ENCODE measurements at regions not wholly inside any gene's neighbourhood (a gene's known extent, or its start where the extent isn't known, plus 50 kb on each side); places are given as distances from the start of the nearest gene placed in this dataset.

DNA sequence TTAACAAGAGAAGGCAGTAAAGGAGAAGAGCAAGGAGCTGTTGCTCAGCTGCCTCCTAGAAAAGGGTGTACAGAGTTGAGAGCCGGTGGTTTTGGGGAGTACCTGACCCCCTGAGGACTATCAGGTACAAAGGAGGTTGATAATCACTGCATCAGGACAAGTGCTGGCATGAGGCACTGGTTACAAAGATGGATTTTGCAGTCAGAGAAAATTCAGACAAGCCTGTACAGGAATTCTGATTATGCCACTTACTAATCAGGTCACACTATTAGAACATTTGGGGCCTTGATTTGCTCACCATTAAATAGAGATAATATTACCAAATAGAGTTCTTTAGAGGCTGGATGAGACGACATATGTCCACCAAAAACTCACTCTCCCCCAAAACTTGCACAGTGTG lies 450.9 kb upstream of the TMPO start:
- no peak for DNase-seq

- DNase-seq: no peak
Measured at GRCh38 chr12:98067795-98068194, 447.6 kb upstream of the TMPO start.

GRCh38 chr12:98073610-98074009 lies 441.8 kb upstream of the TMPO start:
- no peak for DNase-seq

- DNase-seq: no peak
Measured at GRCh38 chr12:98074286-98074685, 441.1 kb upstream of the TMPO start.

GRCh38 chr12:98084391-98084790 lies 431.0 kb upstream of the TMPO start:
- DNase-seq: no peak

DNA sequence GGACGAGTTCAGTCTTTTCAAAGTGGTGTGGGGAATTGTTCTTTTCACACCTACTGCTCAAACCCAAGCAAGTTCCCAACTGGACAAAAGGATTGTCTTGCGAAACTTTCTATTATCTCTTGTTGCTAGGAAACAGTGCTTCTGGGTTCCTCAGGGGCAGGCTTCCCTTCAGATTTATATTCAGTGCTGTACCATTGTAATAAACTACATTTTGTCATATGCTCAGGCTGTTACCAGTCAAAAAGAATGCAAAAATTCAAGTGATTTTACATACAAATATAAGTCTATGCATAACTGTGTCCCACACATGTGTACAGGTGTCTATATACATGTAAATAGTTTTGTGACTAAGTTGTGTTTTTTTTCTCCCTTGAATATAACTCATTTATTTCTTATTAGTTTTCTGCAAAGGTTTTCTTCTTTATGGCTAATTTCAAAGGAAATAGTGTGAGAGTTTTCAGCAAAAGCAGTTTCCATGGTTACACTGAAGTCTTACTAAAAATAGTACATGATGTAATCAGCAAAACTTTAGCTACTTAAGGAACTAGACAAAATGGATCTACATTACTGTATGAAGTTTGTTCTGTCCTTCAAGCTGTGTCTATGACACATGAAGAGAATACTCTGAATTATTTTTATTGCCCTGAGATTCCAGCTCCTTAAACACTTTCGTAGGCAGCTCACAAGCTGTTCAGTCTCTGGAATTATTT lies 430.2 kb upstream of the TMPO start:
- peak in 1 of 2 experiments; percentile 5 for DNase-seq

DNA sequence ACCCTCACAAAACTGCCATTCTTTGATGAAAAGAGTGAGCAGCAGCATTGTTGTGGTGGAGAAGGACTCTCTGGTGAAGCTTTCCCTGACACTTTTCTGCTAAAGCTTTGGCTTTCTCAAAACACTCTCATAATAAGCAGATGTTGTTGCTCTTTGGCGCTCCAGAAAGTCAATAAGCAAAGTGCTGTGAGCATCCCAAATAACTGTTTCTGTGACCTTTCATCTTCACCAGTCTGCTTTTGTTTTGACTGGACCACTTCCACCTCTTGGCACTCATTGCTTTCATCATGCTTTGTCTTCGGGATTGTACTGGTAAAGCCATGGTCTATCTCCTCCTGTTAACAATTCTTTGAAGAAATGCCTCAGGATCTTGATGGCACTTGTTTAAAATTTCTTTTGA lies 424.7 kb upstream of the TMPO start:
- DNase-seq: peak in 1 of 2 experiments; percentile 54

GRCh38 chr12:98096436-98096835 lies 419.0 kb upstream of the TMPO start:
- no peak for DNase-seq

DNA sequence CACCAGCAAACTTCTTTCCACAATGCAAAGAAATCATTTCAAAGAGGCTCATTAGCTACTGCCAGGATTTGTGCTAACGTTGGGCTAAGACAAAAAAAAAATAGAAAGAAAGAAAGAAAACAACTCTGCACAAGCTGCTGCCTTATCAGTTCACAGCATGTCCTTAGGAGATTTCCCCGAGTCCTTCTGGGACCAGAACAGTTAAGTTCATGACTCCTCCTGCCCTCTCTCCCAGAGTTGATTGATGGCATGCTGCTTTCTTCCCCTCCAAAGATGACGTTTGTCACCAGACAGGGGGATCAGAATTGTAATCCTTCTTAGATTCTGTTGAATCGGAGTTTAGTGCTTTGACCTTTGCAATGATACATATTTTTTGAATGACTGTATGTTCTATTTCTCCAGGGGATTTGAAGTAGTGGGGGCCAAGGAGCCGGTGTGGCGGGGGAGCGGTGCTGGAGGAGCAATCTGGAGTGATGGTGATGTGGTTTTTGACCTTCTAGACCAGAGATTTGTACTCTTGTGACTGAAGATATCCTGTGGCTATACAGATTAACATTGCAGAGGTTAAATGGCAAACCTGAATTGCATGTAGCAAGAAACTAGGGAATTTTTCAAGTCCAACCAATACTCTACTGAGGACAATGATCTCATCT lies 409.2 kb upstream of the TMPO start:
- DNase-seq: no peak

DNA sequence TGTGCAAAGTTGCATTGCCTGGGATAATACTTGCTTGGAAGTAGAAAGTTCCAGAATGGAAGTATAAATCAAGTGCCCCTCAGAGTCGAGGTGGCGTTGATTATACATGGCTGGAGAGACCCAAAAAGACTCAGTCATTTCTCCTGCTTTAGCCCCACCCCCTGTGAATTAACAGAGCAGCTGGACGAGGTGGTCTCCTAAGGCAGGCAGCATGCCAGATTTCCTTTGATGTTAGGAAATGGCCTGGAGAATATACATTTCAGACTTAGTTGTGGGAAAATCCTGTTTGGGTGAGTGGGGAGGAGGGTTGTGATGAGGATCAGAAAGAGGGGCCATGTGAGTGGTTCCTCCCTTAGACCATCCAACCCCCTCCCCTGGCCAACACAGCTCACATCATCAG lies 406.1 kb upstream of the TMPO start:
- peak in 1 of 2 experiments; percentile 54 for DNase-seq

- peak; percentile 20 to 89 for DNase-seq
Measured at GRCh38 chr12:98110536-98110935, 404.9 kb upstream of the TMPO start.

DNA sequence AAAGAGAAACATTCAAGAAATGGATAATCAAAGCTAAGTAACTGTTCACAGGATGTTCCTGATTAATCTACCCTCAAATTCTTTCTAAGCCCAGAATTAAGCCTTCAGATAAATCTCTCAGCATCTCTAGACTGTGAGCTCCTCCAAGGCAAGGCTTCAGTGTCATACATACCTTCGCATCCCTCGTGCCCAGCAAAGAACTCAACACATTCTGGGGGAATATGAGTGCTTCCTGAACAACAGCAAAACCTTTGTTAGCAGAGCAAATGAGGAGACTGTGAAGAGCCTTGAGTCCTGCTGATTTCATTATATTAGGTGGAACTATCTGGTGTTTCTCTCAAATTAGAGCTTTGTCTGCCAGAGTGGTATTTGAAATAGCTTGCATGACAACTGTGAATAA lies 401.8 kb upstream of the TMPO start:
- no peak for DNase-seq

GRCh38 chr12:98121963-98122362 lies 393.4 kb upstream of the TMPO start:
- DNase-seq: no peak

GRCh38 chr12:98123021-98123461 lies 392.3 kb upstream of the TMPO start:
- DNase-seq: no peak

- DNase-seq: no peak
Measured at GRCh38 chr12:98126637-98127335, 388.6 kb upstream of the TMPO start.

- no peak for DNase-seq
Measured at GRCh38 chr12:98127336-98127679, 388.1 kb upstream of the TMPO start.

GRCh38 chr12:98127854-98128253 lies 387.5 kb upstream of the TMPO start:
- DNase-seq: no peak

DNA sequence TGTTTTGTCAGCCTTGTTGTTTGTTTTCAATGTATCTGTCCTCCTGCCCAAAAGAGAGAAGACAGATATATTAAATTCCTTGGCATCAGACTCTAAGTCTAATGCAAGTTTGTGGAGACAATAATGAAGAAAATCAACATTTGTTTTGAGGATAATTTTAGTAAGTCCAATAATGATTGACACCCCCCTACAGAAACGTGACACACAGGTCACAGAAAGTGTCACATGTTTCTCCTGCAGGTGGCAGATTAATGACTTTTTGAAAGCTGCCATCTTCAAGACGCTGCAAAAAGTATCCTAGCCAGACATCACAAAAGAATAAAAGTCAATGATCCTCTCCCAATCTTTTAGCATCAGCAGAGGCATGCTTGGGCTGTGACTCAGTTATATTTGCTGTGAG lies 378.8 kb upstream of the TMPO start:
- no peak for DNase-seq

GRCh38 chr12:98137278-98137677 lies 378.1 kb upstream of the TMPO start:
- DNase-seq: no peak

DNA sequence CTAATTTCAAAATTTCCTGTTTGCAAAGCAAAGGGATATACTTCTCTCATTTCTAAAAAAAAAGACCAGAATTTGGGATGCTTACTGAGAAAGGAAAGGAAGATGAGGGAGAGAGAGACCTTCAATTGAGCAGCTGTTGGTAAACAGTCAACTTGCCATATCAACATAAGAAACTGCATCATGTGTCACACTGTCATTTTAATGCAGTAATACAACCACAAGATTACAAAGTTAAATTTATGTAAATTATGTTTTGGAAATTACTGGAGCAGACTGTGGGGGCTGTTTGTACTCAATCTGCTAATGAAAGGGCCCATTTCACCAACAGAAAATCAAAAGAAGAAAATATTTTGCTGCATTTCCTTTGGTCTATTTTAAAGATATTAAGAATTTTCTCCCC lies 370.4 kb upstream of the TMPO start:
- no peak for DNase-seq

DNA sequence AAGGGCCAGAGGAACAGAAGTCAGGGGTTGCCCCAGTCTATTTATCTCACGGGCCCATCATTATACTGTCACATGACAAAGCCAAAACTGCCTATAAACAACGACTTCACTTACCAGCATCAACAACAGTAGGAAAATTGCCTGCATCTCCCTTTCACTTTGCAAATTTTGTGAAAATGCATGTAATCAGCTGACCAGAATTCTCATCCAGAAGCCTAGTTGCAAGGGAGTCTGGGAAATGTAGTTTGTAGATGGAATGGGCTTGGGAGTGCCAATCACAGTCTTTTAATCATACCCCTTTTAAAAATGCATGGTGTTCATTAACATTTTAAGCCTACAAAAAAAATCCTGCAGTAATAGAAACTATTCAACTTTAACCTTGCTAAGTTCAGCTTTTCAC lies 369.3 kb upstream of the TMPO start:
- no peak for DNase-seq

- DNase-seq: no peak
Measured at GRCh38 chr12:98146487-98146886, 368.9 kb upstream of the TMPO start.

GRCh38 chr12:98149270-98149669 lies 366.1 kb upstream of the TMPO start:
- no peak for DNase-seq

GRCh38 chr12:98149691-98150210 lies 365.6 kb upstream of the TMPO start:
- no peak for DNase-seq
